WTC11 (cell line): ENCODE measurements at regions not wholly inside any gene's neighbourhood (a gene's known extent, or its start where the extent isn't known, plus 50 kb on each side); places are given as distances from the start of the nearest gene placed in this dataset.

Experiments
- ATAC-seq: fragments of 200-7000 bp; cut with Tn5 transposase; 2 replicates; pipeline ENCODE4 v1.10.0; 2021; ENCODE audit warnings: mild to moderate bottlenecking, moderate library complexity
- CTCF ChIA-PET: fragments of 300-600 bp; sonication (Branson Sonifier 250); formaldehyde crosslinking; loops from one replicate; lab custom pipeline; 2021; ENCODE audit warnings: antibody characterized with exemption; lab: Charles Lee
- POLR2A ChIA-PET: fragments of 350-600 bp; sonication (Branson Sonifier 250); formaldehyde crosslinking; loops from one replicate; lab custom pipeline; 2021; ENCODE audit warnings: antibody characterized with exemption; lab: Charles Lee
- DNase-seq: peaks from one replicate; pipeline ENCODE4 v3.0.0; 2021; ENCODE audit warnings: low spot score
- H3K27ac Mint-ChIP-seq: 2 replicates; pipeline ENCODE4 v1.8.0; 2021; ENCODE audit warnings: mixed read lengths
- H3K27me3 Mint-ChIP-seq: 2 replicates; pipeline ENCODE4 v1.8.0; 2021; ENCODE audit warnings: low read depth, mild to moderate bottlenecking, moderate library complexity, mixed read lengths
- H3K36me3 Mint-ChIP-seq: 2 replicates; pipeline ENCODE4 v1.8.0; 2021; ENCODE audit warnings: mixed read lengths
- H3K4me1 Mint-ChIP-seq: 2 replicates; pipeline ENCODE4 v1.8.0; 2022; ENCODE audit warnings: mixed read lengths
- H3K4me3 Mint-ChIP-seq: 2 replicates; pipeline ENCODE4 v1.8.0; 2021; ENCODE audit warnings: mild to moderate bottlenecking, moderate library complexity, mixed read lengths
- H3K9me3 Mint-ChIP-seq: 2 replicates; pipeline ENCODE4 v1.8.0; 2021; ENCODE audit warnings: mixed read lengths
- CBFB ChIP-seq: sonication (generic); formaldehyde crosslinking; IDR thresholded peaks from 2 replicates; pipeline ENCODE4 v1.8.1; 2022; ENCODE audit warnings: mild to moderate bottlenecking, low read depth, missing genetic modification reagents
- FOXK1 ChIP-seq: sonication (generic); formaldehyde crosslinking; IDR thresholded peaks from 2 replicates; pipeline ENCODE4 v1.8.0; 2022; ENCODE audit warnings: mild to moderate bottlenecking, moderate library complexity, missing genetic modification reagents
- KAT7 ChIP-seq: sonication (generic); formaldehyde crosslinking; IDR thresholded peaks from 2 replicates; pipeline ENCODE4 v1.8.1; 2023; ENCODE audit warnings: missing genetic modification reagents, mild to moderate bottlenecking, borderline replicate concordance
- NFATC4 ChIP-seq: fragments of 250-450 bp; sonication (Bioruptor Pico); IDR thresholded peaks from 2 replicates; pipeline ENCODE4 v1.9.0; 2021; ENCODE audit warnings: mild to moderate bottlenecking
- NFYB ChIP-seq: sonication (generic); formaldehyde crosslinking; conservative IDR thresholded peaks from 2 replicates; pipeline ENCODE4 v1.8.0; 2022; ENCODE audit warnings: low read depth, missing genetic modification reagents
- TP53 ChIP-seq: sonication (generic); formaldehyde crosslinking; IDR thresholded peaks from 2 replicates; pipeline ENCODE4 v1.8.1; 2023; ENCODE audit warnings: mild to moderate bottlenecking, missing genetic modification reagents
- ZNF121 ChIP-seq: sonication (generic); formaldehyde crosslinking; IDR thresholded peaks from 2 replicates; pipeline ENCODE4 v1.8.0; 2023; ENCODE audit warnings: missing genetic modification reagents
- ZNF423 ChIP-seq: fragments of 250-450 bp; sonication (Bioruptor Pico); IDR thresholded peaks from 2 replicates; pipeline ENCODE4 v2.1.2; 2022; ENCODE audit warnings: mild to moderate bottlenecking, moderate library complexity
- TF ChIP-seq, protein P1 (sequence below): fragments of 250-450 bp; sonication (Bioruptor Pico); conservative IDR thresholded peaks from 2 replicates; pipeline ENCODE4 v1.9.0; 2021; ENCODE audit warnings: mild to moderate bottlenecking
- TF ChIP-seq, protein P2 (sequence below): fragments of 250-450 bp; sonication (Bioruptor Pico); IDR thresholded peaks from 2 replicates; pipeline ENCODE4 v1.9.0; 2021; ENCODE audit warnings: moderate library complexity, mild to moderate bottlenecking, inconsistent platforms, borderline replicate concordance
- TF ChIP-seq, protein P3 (sequence below): sonication (generic); formaldehyde crosslinking; conservative IDR thresholded peaks from 2 replicates; pipeline ENCODE4 v1.8.1; 2023; ENCODE audit warnings: mild to moderate bottlenecking, low read depth, missing genetic modification reagents, moderate library complexity
- TF ChIP-seq, protein P4 (sequence below): sonication (generic); formaldehyde crosslinking; IDR thresholded peaks from 2 replicates; pipeline ENCODE4 v1.8.1; 2023; ENCODE audit warnings: mild to moderate bottlenecking, missing genetic modification reagents
- TF ChIP-seq, protein P5 (sequence below): sonication (generic); formaldehyde crosslinking; IDR thresholded peaks from 2 replicates; pipeline ENCODE4 v1.8.1; 2023; ENCODE audit warnings: mild to moderate bottlenecking, missing genetic modification reagents, borderline replicate concordance

DNA sequence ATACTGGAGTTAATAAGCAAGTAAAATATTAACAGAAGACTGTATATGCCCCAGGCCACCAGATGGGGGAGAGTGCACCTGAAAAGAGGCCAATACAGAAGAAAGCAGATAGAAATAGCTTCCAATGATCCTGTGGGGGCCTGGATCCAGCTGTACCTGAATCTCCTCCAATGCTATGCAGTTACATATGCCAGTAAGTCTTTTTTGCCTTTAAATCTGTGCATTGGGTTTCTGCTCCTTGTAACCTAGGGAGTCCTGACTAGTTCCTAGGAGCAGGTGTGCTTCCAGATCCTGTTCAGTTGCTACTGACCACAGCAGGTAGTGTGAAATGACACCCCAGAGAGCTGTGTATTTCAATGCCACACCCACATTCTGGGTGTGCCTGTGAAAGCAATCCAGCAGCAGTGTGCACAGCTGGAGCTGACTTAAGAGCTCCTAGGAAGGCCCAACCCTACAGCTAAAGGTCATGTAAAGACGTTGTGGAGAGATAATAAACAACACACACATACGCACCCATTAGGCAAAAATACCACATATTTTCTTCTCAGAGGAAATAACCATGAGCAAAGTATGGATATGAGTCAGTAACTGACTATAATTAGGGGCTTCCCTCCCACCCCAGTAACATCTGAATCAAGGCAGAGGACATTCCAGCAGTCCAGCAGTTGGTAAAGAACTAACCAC is 62.2 kb upstream of the AKAP13 start (continued):
- no peak for TF ChIP-seq NFYB (CRISPR knock-in tag)
- no peak for TF ChIP-seq KAT7 (CRISPR knock-in tag)
- TF ChIP-seq, protein P1, sequence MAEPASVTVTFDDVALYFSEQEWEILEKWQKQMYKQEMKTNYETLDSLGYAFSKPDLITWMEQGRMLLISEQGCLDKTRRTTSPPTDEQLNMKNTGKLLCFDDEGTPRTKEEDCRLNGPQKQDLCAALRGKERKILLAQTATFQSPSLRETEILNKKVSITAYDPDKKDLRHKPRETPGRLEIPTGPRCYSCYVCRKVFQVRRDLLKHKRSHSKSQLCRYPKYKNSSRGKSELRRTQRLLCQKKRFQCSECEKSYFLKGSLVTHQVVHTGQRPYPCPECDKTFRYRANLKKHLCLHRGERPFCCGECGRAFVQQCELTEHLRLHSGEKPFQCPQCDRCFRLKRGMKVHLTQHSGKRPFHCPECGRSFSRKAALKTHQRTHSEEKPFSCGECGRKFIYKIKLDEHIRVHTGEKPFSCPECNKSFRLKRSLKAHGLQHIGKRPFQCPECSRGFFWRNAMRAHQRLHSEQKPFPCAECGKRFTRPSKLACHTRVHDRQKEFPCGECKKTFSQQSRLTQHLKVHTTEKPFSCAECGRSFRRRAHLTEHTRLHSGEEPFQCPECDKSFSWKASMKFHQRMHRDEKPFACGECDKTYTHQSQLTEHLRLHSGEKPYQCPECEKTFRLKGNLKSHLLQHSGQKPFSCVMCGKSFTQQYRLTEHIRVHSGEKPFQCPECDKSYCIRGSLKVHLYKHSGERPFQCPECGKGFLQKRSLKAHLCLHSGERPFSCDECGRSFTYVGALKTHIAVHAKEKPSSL, result no peak
- TF ChIP-seq, protein P2, sequence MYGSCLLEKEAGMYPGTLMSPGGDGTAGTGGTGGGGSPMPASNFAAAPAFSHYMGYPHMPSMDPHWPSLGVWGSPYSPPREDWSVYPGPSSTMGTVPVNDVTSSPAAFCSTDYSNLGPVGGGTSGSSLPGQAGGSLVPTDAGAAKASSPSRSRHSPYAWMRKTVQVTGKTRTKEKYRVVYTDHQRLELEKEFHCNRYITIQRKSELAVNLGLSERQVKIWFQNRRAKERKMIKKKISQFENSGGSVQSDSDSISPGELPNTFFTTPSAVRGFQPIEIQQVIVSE, result no peak

DNA sequence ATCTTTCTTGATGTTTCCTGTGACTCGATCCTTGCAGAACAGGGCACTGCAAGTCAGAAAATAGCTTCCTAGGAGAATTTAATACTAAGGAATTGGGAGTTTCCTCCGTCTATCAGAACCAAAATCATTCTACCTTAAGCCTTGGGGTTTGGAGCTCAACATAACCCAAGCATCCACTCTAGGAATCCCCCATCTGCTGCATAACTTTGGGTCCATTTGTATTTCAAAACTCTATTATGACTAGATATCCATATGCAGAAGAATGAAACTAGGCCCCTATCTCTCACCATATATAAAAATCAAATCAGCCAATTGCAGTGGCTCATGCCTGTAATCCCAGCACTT is 61.7 kb upstream of the AKAP13 start:
- Mint-ChIP-seq H3K27me3 (no peaks in the 10 kb centered on the region; the same call in 1 of the 2 replicates), H3K9me3 (peaks cover 28% of the 10 kb centered on the region), H3K4me3 (no peak overlapping the region)
- POLR2A ChIA-PET, result interaction anchor here (1.1 kb wide), 1 partner anchor 50 kb away, joined by 3 read pairs; no protein-coding TSS in a partner anchor
- no peak for DNase-seq
- TF ChIP-seq, protein P3, sequence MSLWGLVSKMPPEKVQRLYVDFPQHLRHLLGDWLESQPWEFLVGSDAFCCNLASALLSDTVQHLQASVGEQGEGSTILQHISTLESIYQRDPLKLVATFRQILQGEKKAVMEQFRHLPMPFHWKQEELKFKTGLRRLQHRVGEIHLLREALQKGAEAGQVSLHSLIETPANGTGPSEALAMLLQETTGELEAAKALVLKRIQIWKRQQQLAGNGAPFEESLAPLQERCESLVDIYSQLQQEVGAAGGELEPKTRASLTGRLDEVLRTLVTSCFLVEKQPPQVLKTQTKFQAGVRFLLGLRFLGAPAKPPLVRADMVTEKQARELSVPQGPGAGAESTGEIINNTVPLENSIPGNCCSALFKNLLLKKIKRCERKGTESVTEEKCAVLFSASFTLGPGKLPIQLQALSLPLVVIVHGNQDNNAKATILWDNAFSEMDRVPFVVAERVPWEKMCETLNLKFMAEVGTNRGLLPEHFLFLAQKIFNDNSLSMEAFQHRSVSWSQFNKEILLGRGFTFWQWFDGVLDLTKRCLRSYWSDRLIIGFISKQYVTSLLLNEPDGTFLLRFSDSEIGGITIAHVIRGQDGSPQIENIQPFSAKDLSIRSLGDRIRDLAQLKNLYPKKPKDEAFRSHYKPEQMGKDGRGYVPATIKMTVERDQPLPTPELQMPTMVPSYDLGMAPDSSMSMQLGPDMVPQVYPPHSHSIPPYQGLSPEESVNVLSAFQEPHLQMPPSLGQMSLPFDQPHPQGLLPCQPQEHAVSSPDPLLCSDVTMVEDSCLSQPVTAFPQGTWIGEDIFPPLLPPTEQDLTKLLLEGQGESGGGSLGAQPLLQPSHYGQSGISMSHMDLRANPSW (CRISPR knock-in tag), result no peak
- no peak for TF ChIP-seq ZNF423
- TF ChIP-seq, all 79 proteins: peak for 0
- H3K4me1 Mint-ChIP-seq, result peaks cover 2% of the 10 kb centered on the region; the same call in 1 of the 2 replicates
- CTCF ChIA-PET, result interaction anchor here (1.2 kb wide), 1 partner anchor 11 kb away, joined by 3 read pairs; no protein-coding TSS in a partner anchor
- no peaks in the 10 kb centered on the region; the same call in 1 of the 2 replicates for H3K36me3 Mint-ChIP-seq
- no peak for ATAC-seq
- no peak overlapping the region for H3K27ac Mint-ChIP-seq

DNA sequence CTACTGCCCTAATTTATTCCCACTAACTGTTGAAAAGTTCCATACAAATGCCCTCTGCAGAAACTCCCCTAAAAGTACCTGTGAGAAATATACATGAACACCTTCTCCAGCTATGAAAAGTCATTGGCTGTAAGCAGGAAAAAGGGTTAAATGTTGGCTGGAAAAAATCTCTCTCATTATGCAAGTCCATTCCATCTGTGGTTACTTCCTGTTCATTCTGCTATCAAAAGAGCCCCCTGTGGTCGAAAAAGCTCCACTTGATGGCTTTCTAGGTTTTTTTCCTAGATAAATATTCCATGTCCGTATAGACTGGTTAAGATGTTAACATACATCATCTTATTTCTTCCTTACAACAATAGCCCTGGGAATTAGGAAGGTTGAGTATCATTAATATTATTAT is 56.2 kb upstream of the AKAP13 start:
- no peaks in the 10 kb centered on the region; the same call in 1 of the 2 replicates for H3K36me3 Mint-ChIP-seq
- no peak overlapping the region for H3K27ac Mint-ChIP-seq
- H3K4me1 Mint-ChIP-seq, result peaks cover 11% of the 10 kb centered on the region
- H3K4me3 Mint-ChIP-seq, result no peak overlapping the region
- no peaks in the 10 kb centered on the region; the same call in 1 of the 2 replicates for H3K27me3 Mint-ChIP-seq
- H3K9me3 Mint-ChIP-seq, result peaks cover 28% of the 10 kb centered on the region
- ChIA-PET CTCF (no interaction called here), POLR2A (no interaction called here)
- no peak for ATAC-seq
- TF ChIP-seq ZNF121 (CRISPR knock-in tag) (no peak), NFATC4 (CRISPR knock-in tag) (no peak), CBFB (CRISPR knock-in tag) (no peak), TP53 (CRISPR knock-in tag) (no peak), FOXK1 (CRISPR knock-in tag) (no peak)
- TF ChIP-seq, protein P4, sequence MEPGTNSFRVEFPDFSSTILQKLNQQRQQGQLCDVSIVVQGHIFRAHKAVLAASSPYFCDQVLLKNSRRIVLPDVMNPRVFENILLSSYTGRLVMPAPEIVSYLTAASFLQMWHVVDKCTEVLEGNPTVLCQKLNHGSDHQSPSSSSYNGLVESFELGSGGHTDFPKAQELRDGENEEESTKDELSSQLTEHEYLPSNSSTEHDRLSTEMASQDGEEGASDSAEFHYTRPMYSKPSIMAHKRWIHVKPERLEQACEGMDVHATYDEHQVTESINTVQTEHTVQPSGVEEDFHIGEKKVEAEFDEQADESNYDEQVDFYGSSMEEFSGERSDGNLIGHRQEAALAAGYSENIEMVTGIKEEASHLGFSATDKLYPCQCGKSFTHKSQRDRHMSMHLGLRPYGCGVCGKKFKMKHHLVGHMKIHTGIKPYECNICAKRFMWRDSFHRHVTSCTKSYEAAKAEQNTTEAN, result no peak
- TF ChIP-seq, protein P5, sequence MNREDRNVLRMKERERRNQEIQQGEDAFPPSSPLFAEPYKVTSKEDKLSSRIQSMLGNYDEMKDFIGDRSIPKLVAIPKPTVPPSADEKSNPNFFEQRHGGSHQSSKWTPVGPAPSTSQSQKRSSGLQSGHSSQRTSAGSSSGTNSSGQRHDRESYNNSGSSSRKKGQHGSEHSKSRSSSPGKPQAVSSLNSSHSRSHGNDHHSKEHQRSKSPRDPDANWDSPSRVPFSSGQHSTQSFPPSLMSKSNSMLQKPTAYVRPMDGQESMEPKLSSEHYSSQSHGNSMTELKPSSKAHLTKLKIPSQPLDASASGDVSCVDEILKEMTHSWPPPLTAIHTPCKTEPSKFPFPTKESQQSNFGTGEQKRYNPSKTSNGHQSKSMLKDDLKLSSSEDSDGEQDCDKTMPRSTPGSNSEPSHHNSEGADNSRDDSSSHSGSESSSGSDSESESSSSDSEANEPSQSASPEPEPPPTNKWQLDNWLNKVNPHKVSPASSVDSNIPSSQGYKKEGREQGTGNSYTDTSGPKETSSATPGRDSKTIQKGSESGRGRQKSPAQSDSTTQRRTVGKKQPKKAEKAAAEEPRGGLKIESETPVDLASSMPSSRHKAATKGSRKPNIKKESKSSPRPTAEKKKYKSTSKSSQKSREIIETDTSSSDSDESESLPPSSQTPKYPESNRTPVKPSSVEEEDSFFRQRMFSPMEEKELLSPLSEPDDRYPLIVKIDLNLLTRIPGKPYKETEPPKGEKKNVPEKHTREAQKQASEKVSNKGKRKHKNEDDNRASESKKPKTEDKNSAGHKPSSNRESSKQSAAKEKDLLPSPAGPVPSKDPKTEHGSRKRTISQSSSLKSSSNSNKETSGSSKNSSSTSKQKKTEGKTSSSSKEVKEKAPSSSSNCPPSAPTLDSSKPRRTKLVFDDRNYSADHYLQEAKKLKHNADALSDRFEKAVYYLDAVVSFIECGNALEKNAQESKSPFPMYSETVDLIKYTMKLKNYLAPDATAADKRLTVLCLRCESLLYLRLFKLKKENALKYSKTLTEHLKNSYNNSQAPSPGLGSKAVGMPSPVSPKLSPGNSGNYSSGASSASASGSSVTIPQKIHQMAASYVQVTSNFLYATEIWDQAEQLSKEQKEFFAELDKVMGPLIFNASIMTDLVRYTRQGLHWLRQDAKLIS (CRISPR knock-in tag), result no peak
- no peak for DNase-seq
